ENCODE measurements at regions not wholly inside any gene's neighbourhood (a gene's known extent, or its start where the extent isn't known, plus 50 kb on each side); places are given as distances from the start of the nearest gene placed in this dataset.

- TF ChIP-seq POLR2A (IDR thresholded peaks at IDR 0.05) (no peak), CTCF (IDR thresholded peaks at IDR 0.05) (no peak), POLR2AphosphoS5 (IDR thresholded peaks at IDR 0.05) (peak; percentile 67)
Observed at GRCh38 chr2:234249873-234250272, 199.4 kb downstream of the SPP2 start.

Data from prostate gland (tissue), 2 donors.